Endothelial cell (in vitro differentiated cells): ENCODE measurements at regions not wholly inside any gene's neighbourhood (a gene's known extent, or its start where the extent isn't known, plus 50 kb on each side); places are given as distances from the start of the nearest gene placed in this dataset.
"Not testable (repeated sequence)": the region's sequence is repeated elsewhere in the genome, so short reads cannot be mapped to it uniquely, and the experiment has no call there.

Source experiments
- DNase-seq: peaks from one replicate; pipeline ENCODE4 v3.0.0; 2021; ENCODE audit warnings: low spot score
- H3K27ac Mint-ChIP-seq: one replicate; pipeline ENCODE4 v1.8.0; 2021; ENCODE audit warnings: mixed read lengths, inconsistent platforms; ENCODE audit not compliant: unreplicated experiment
- H3K27me3 Mint-ChIP-seq: one replicate; pipeline ENCODE4 v1.8.0; 2021; ENCODE audit warnings: mild to moderate bottlenecking, moderate library complexity, mixed read lengths, inconsistent platforms; ENCODE audit not compliant: unreplicated experiment
- H3K36me3 Mint-ChIP-seq: one replicate; pipeline ENCODE4 v1.8.0; 2021; ENCODE audit warnings: mild to moderate bottlenecking, low read depth, mixed read lengths, inconsistent platforms; ENCODE audit not compliant: unreplicated experiment
- H3K4me1 Mint-ChIP-seq: one replicate; pipeline ENCODE4 v1.8.0; 2021; ENCODE audit warnings: mild to moderate bottlenecking, mixed read lengths, inconsistent platforms; ENCODE audit not compliant: unreplicated experiment
- H3K4me3 Mint-ChIP-seq: one replicate; pipeline ENCODE4 v1.8.0; 2021; ENCODE audit warnings: mild to moderate bottlenecking, mixed read lengths, inconsistent platforms; ENCODE audit not compliant: unreplicated experiment
- H3K9me3 Mint-ChIP-seq: one replicate; pipeline ENCODE4 v1.8.0; 2021; ENCODE audit warnings: mixed read lengths, inconsistent platforms; ENCODE audit not compliant: unreplicated experiment
- TF ChIP-seq, protein P1 (sequence below): fragments of 200-600 bp; sonication (generic); IDR thresholded peaks from one replicate; pipeline ENCODE4 v1.5.0; 2021; ENCODE audit warnings: antibody characterized with exemption; ENCODE audit not compliant: unreplicated experiment

DNA sequence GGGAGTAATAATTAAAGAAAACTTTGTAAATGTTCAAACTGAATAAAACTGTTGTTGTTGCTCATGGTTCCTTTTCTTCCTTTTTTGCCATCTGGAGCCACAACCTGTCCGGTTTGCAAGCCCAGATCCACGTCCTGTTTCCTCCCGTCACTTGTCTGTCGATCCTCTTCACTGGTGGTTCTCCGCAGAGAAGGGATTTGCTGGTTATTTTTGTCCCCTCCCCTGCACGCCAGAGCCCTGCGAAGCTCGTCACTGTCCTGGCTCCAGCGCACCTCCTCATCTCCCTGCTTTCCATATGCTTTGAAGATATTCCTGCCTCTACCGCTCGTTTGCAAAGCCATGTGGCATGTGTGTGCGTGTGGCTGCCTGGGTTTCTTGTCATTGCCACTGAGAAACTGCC is 461.4 kb downstream of the RNF144A start:
- DNase-seq = no peak
- H3K9me3 Mint-ChIP-seq = no peaks in the 10 kb centered on the region
- TF ChIP-seq, protein P1, sequence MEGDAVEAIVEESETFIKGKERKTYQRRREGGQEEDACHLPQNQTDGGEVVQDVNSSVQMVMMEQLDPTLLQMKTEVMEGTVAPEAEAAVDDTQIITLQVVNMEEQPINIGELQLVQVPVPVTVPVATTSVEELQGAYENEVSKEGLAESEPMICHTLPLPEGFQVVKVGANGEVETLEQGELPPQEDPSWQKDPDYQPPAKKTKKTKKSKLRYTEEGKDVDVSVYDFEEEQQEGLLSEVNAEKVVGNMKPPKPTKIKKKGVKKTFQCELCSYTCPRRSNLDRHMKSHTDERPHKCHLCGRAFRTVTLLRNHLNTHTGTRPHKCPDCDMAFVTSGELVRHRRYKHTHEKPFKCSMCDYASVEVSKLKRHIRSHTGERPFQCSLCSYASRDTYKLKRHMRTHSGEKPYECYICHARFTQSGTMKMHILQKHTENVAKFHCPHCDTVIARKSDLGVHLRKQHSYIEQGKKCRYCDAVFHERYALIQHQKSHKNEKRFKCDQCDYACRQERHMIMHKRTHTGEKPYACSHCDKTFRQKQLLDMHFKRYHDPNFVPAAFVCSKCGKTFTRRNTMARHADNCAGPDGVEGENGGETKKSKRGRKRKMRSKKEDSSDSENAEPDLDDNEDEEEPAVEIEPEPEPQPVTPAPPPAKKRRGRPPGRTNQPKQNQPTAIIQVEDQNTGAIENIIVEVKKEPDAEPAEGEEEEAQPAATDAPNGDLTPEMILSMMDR = no peak
- H3K4me1 Mint-ChIP-seq = peaks cover 9% of the 10 kb centered on the region
- no peaks in the 10 kb centered on the region for H3K27me3 Mint-ChIP-seq
- H3K27ac Mint-ChIP-seq = peak overlapping the region; percentile 71
- no peak overlapping the region for H3K4me3 Mint-ChIP-seq
- no peaks in the 10 kb centered on the region for H3K36me3 Mint-ChIP-seq

DNA sequence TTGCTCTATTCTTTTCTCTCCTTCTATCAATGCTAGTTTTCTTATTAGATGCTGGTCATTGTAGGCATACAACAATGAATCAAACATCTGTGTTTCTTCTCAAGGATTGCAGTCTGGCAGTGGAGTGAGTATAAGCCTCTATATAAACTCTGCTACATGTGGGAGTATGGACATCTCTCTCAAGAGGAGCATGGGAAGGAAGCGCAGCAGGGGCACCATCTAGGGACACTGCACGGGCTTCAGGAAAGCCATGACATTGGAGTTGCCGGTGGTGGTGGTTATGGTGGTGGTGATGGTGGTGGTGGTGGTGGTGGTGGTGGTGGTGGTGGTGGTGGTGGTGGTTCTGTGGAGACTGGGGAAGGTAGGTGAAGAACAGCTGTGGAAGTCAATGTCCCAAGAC is 462.6 kb downstream of the RNF144A start:
- DNase-seq = no peak
- no peak overlapping the region for H3K4me3 Mint-ChIP-seq
- H3K27me3 Mint-ChIP-seq = no peaks in the 10 kb centered on the region
- no peaks in the 10 kb centered on the region for H3K9me3 Mint-ChIP-seq
- no peaks in the 10 kb centered on the region for H3K36me3 Mint-ChIP-seq
- H3K27ac Mint-ChIP-seq = no peak overlapping the region
- peaks cover 9% of the 10 kb centered on the region for H3K4me1 Mint-ChIP-seq
- TF ChIP-seq, protein P1 = no peak

DNA sequence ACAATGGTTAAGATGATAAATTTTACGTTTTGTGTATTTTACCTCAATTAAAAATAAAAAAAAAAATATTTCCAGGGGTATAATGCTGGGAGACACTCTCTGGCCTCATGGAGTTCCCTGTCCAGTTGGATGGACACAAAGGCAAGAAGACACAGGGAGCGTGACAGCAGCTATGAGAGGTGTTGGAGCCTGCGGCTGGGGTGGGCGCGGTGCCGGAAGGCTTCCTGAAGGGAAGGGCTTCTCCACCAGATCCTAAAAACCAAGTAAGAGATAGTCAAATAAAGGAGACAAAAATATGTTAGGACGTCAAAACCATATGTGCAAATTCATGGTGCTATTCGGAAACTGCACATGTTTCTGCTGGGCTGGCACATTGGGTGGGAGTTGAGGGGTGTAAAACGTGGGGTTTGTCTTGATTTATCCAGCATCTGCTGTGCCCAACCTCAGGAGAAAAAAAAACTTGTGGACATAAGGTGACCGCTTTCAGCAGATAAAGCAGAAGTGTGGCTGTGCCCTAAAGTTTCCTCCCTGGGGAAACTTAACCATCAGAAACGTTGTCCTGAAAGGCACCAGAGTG is 467.6 kb downstream of the RNF144A start:
- Mint-ChIP-seq H3K27ac (no peak overlapping the region), H3K36me3 (no peaks in the 10 kb centered on the region), H3K9me3 (no peaks in the 10 kb centered on the region), H3K4me3 (no peak overlapping the region), H3K27me3 (no peaks in the 10 kb centered on the region), H3K4me1 (no peaks in the 10 kb centered on the region)
- DNase-seq = no peak
- TF ChIP-seq, protein P1 = no peak

DNA sequence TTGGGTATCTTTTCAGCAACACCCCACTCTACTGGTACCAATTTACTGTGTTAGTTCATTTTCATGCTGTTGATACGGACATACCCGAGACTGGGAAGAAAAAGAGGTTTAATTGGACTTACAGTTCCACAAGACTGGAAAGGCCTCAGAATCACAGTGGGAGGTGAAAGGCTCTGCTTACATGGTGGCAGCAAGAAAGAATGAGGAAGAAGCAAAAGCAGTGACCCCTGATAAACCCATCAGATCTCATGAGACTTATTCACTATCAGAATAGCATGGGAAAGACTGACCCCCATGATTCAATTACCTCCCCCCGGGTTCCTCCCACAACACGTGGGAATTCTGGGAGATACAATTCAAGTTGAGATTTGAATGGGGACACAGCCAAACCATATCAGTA is 473.1 kb downstream of the RNF144A start:
- not testable (repeated sequence) for H3K27ac Mint-ChIP-seq, H3K36me3 Mint-ChIP-seq, H3K4me1 Mint-ChIP-seq, H3K27me3 Mint-ChIP-seq, H3K4me3 Mint-ChIP-seq, DNase-seq, H3K9me3 Mint-ChIP-seq

DNA sequence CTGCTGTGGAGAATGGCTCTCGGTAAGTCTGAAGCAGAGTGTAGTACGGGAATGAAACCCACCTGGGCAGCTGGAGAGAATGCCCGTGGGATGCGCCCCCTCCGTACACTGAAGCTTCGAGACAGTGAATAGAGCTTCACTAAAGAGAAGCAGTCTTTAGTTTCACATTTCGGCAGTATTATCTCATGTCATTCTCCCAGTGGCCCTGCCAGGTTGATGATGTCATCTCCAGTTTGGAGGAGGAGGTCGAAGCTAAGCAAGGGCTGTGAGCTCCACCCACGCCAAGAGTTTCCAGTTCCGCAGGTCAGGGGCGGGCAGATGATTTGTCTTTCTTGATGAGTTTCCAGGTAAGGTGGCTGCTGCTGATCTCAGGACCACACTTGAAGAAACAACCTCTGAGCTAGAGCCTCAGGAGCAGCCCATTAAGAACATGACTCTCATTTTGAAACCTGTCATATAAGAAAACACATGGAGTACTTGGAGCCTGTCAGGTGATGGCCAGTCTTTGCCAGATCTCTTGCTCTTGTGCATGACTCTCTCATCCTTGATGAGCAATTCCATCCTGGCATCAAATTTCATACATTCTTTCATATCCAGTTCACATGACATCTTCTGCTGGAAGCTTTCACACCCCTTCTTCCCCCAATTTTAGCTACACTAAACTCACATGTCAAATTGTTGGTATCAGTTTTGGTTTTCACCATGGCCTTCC is 475.0 kb downstream of the RNF144A start:
- no peaks in the 10 kb centered on the region for H3K27me3 Mint-ChIP-seq
- H3K9me3 Mint-ChIP-seq = no peaks in the 10 kb centered on the region
- TF ChIP-seq, protein P1 = no peak
- H3K27ac Mint-ChIP-seq = no peak overlapping the region
- no peaks in the 10 kb centered on the region for H3K4me1 Mint-ChIP-seq
- H3K36me3 Mint-ChIP-seq = no peaks in the 10 kb centered on the region
- no peak for DNase-seq
- H3K4me3 Mint-ChIP-seq = no peak overlapping the region
